NCI-H446 treated with DMSO at 0.1 percent for 48 hours (cell line): ENCODE measurements at regions not wholly inside any gene's neighbourhood (a gene's known extent, or its start where the extent isn't known, plus 50 kb on each side); places are given as distances from the start of the nearest gene placed in this dataset.
A peak's percentile ranks its signal among the peaks of the same experiment; 100 is the strongest.

ENCODE experiments used
- DNase-seq: peaks from one replicate; lab custom pipeline; 2025; lab: John Stamatoyannopoulos, UW

DNA sequence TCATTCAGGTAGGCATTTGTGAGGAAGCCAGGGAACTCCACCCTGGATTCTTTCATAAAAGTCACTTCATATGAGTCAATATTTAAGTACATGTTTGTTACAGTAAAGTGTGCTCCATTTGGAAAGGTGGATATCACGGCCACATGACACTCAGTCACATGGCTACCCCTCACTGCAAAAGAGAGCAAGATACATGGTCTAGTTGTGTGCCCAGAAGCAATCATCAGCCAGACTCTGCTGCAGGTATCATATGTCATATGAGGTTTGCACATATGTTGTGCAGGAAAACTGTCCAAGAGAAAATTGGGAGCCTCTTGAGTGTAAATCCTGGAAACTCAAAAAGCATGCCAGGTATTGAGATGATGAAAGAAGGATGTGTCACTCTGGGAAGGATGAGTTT lies 55.0 kb upstream of the NMNAT3 start:
- peak; percentile 51 for DNase-seq

- DNase-seq, result no peak
Measured at GRCh38 chr3:139729300-139729699, 51.5 kb upstream of the NMNAT3 start.

GRCh38 chr3:139728414-139728813 lies 50.6 kb upstream of the NMNAT3 start:
- DNase-seq, result no peak
